GM23338 (cell line): ENCODE measurements at regions not wholly inside any gene's neighbourhood (a gene's known extent, or its start where the extent isn't known, plus 50 kb on each side); places are given as distances from the start of the nearest gene placed in this dataset.

ENCODE experiments used
- ATAC-seq: fragments of 200-7000 bp; cut with Tn5 transposase; 3 replicates; pipeline ENCODE4 v1.9.1; 2020
- DNase-seq: peaks from one replicate; pipeline ENCODE4 v3.0.0-alpha.2; 2015; ENCODE audit warnings: low spot score
- H2AFZ ChIP-seq: fragments of 200-600 bp; sonication (generic); 2 replicates; pipeline ENCODE4 v1.8.0; 2016; ENCODE audit warnings: antibody characterized with exemption, mild to moderate bottlenecking, moderate library complexity
- H3F3A ChIP-seq: fragments of 200-600 bp; sonication (generic); replicated peaks from 2 replicates; pipeline ENCODE4 v1.8.0; 2017; ENCODE audit warnings: antibody characterized with exemption, mixed run types, low read depth
- H3K27ac ChIP-seq: fragments of 200-600 bp; sonication (generic); 2 replicates; pipeline ENCODE4 v1.6.1; 2016; ENCODE audit warnings: low read depth
- H3K27me3 ChIP-seq: fragments of 200-600 bp; sonication (generic); 2 replicates; pipeline ENCODE4 v1.8.0; 2016; ENCODE audit warnings: mild to moderate bottlenecking, mixed run types, moderate library complexity; ENCODE audit not compliant: insufficient read depth
- H3K36me3 ChIP-seq: fragments of 200-600 bp; sonication (generic); 2 replicates; pipeline ENCODE4 v1.8.0; 2016; ENCODE audit warnings: mild to moderate bottlenecking; ENCODE audit not compliant: insufficient read depth
- H3K4me1 ChIP-seq: fragments of 200-600 bp; sonication (generic); 2 replicates; pipeline ENCODE4 v1.8.0; 2016; ENCODE audit warnings: mild to moderate bottlenecking, moderate library complexity; ENCODE audit not compliant: insufficient read depth
- H3K4me2 ChIP-seq: fragments of 200-600 bp; sonication (generic); 2 replicates; pipeline ENCODE4 v1.7.1; 2017; ENCODE audit warnings: mixed run types
- H3K4me3 ChIP-seq: fragments of 200-600 bp; sonication (generic); 2 replicates; pipeline ENCODE4 v1.6.1; 2016; ENCODE audit warnings: mixed run types
- H3K79me2 ChIP-seq: fragments of 200-600 bp; sonication (generic); replicated peaks from 2 replicates; pipeline ENCODE4 v1.8.0; 2017; ENCODE audit warnings: mild to moderate bottlenecking; ENCODE audit not compliant: insufficient read depth
- H3K9me2 ChIP-seq: fragments of 200-600 bp; sonication (generic); 2 replicates; pipeline ENCODE4 v1.8.0; 2017; ENCODE audit not compliant: insufficient read depth
- H4K20me1 ChIP-seq: fragments of 200-600 bp; sonication (generic); replicated peaks from 2 replicates; pipeline ENCODE4 v1.8.0; 2017; ENCODE audit warnings: mild to moderate bottlenecking; ENCODE audit not compliant: insufficient read depth
- H3K27ac Mint-ChIP-seq: 2 replicates; pipeline ENCODE4 v1.8.0; 2020; ENCODE audit warnings: inconsistent platforms, mild to moderate bottlenecking, moderate library complexity, mixed read lengths
- H3K27me3 Mint-ChIP-seq: 3 replicates; pipeline ENCODE4 v1.8.0; 2022; ENCODE audit warnings: low read depth, mild to moderate bottlenecking, moderate library complexity, mixed read lengths, inconsistent platforms; ENCODE audit not compliant: insufficient read depth, poor library complexity
- H3K36me3 Mint-ChIP-seq: 3 replicates; pipeline ENCODE4 v1.8.0; 2021; ENCODE audit warnings: low read depth, mild to moderate bottlenecking, inconsistent platforms, moderate library complexity, mixed read lengths
- H3K4me1 Mint-ChIP-seq: 3 replicates; pipeline ENCODE4 v1.8.0; 2020; ENCODE audit warnings: mild to moderate bottlenecking, inconsistent platforms, mixed read lengths
- H3K4me3 Mint-ChIP-seq: 3 replicates; pipeline ENCODE4 v1.8.0; 2021; ENCODE audit warnings: moderate library complexity, mild to moderate bottlenecking, inconsistent platforms, mixed read lengths
- H3K9me3 Mint-ChIP-seq: 3 replicates; pipeline ENCODE4 v1.8.0; 2020; ENCODE audit warnings: moderate library complexity, mild to moderate bottlenecking, inconsistent platforms, mixed read lengths
- EZH2phosphoT487 ChIP-seq: fragments of 200-600 bp; sonication (generic); IDR thresholded peaks from one replicate; pipeline ENCODE4 v1.8.1; 2018; ENCODE audit warnings: antibody characterized with exemption; ENCODE audit not compliant: unreplicated experiment
- JUNB ChIP-seq: IDR thresholded peaks from one replicate; pipeline ENCODE4 v1.6.1; 2016; ENCODE audit warnings: antibody characterized with exemption; ENCODE audit not compliant: unreplicated experiment
- NANOG ChIP-seq: IDR thresholded peaks from 2 replicates; pipeline ENCODE4 v1.6.1; 2016; ENCODE audit warnings: antibody characterized with exemption, borderline replicate concordance
- POLR2AphosphoS5 ChIP-seq: IDR thresholded peaks from 2 replicates; pipeline ENCODE4 v1.6.1; 2016; ENCODE audit warnings: antibody characterized with exemption, low read depth
- ZNF114 ChIP-seq: fragments of 250-450 bp; sonication (Bioruptor Pico); IDR thresholded peaks from 2 replicates; pipeline ENCODE4 v1.5.0; 2020; ENCODE audit warnings: mild to moderate bottlenecking, moderate library complexity
- ZNF331 ChIP-seq: fragments of 250-450 bp; sonication (Bioruptor Pico); IDR thresholded peaks from 2 replicates; pipeline ENCODE4 v1.5.0; 2020; ENCODE audit warnings: low read depth, mild to moderate bottlenecking, moderate library complexity
- TF ChIP-seq, protein P1 (sequence below): IDR thresholded peaks from one replicate; pipeline ENCODE4 v1.6.1; 2018; ENCODE audit warnings: antibody characterized with exemption; ENCODE audit not compliant: unreplicated experiment
- TF ChIP-seq, protein P2 (sequence below), 2 experiments: fragments of 200-600 bp in 1 of 2; sonication (generic) in 1 of 2; conservative IDR thresholded peaks; 2 replicates each; pipeline versions ENCODE4 v1.5.1 to v1.6.1; 2016 to 2017; ENCODE audit warnings: antibody characterized with exemption in 2 of 2, low read depth in 2 of 2, mild to moderate bottlenecking in 2 of 2, moderate library complexity in 1 of 2
- TF ChIP-seq, protein P3 (sequence below): fragments of 250-450 bp; sonication (Bioruptor Pico); IDR thresholded peaks from 2 replicates; pipeline ENCODE4 v1.5.0; 2020; ENCODE audit warnings: mild to moderate bottlenecking, moderate library complexity

DNA sequence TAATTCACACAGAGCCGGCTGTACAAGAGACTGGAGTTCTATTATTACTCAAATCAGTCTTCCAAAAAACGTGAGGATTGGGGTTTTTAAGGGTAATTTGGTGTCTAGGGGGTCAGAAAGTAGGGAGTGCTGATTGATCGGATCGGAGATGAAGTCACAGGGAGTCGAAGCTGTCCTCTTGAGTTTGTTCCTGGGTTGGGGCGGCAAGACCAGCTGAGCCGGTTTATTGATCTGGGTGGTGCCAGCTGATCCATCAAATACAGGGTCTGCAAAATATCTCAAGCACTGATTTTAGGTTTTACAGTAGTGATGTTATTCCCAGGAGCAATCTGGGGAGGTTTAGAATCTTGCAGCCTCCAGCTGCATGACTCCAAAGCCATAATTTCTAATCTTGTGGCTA is 262.7 kb downstream of the KCNRG start (continued):
- TF ChIP-seq ZNF114 (no peak), JUNB (no peak), NANOG (no peak), POLR2AphosphoS5 (no peak), EZH2phosphoT487 (no peak)
- TF ChIP-seq, protein P1, sequence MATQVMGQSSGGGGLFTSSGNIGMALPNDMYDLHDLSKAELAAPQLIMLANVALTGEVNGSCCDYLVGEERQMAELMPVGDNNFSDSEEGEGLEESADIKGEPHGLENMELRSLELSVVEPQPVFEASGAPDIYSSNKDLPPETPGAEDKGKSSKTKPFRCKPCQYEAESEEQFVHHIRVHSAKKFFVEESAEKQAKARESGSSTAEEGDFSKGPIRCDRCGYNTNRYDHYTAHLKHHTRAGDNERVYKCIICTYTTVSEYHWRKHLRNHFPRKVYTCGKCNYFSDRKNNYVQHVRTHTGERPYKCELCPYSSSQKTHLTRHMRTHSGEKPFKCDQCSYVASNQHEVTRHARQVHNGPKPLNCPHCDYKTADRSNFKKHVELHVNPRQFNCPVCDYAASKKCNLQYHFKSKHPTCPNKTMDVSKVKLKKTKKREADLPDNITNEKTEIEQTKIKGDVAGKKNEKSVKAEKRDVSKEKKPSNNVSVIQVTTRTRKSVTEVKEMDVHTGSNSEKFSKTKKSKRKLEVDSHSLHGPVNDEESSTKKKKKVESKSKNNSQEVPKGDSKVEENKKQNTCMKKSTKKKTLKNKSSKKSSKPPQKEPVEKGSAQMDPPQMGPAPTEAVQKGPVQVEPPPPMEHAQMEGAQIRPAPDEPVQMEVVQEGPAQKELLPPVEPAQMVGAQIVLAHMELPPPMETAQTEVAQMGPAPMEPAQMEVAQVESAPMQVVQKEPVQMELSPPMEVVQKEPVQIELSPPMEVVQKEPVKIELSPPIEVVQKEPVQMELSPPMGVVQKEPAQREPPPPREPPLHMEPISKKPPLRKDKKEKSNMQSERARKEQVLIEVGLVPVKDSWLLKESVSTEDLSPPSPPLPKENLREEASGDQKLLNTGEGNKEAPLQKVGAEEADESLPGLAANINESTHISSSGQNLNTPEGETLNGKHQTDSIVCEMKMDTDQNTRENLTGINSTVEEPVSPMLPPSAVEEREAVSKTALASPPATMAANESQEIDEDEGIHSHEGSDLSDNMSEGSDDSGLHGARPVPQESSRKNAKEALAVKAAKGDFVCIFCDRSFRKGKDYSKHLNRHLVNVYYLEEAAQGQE, result no peak

- H3K27ac Mint-ChIP-seq, result no peak overlapping the region
- peaks cover 8% of the 10 kb centered on the region; the same call in 1 of the 3 replicates for H3K9me3 Mint-ChIP-seq
- H3K4me2 ChIP-seq, result no peak overlapping the region
- H2AFZ ChIP-seq, result no peak overlapping the region
- H3K27ac ChIP-seq, result no peak overlapping the region
- H3K4me1 ChIP-seq, result peaks cover 43% of the 10 kb centered on the region
- H3K9me2 ChIP-seq, result 0 out of 2 replicates have a peak, but pooled peaks cover 2% of the 10 kb centered on the region
- no peaks in the 10 kb centered on the region for H3F3A ChIP-seq
- DNase-seq (no peak), ATAC-seq (no peak)
- no peaks in the 10 kb centered on the region for H4K20me1 ChIP-seq
- H3K36me3 ChIP-seq, result no peaks in the 10 kb centered on the region
- no peaks in the 10 kb centered on the region for H3K79me2 ChIP-seq
- H3K4me3 Mint-ChIP-seq, result no peak overlapping the region
- no peak overlapping the region for H3K4me3 ChIP-seq
- H3K4me1 Mint-ChIP-seq, result peaks cover 62% of the 10 kb centered on the region
- H3K27me3 ChIP-seq, result no peaks in the 10 kb centered on the region
- peaks cover 8% of the 10 kb centered on the region; the same call in 2 of the 3 replicates for H3K36me3 Mint-ChIP-seq
- H3K27me3 Mint-ChIP-seq, result peaks cover 3% of the 10 kb centered on the region
- no peak for TF ChIP-seq ZNF331 (CRISPR knock-in tag)
- TF ChIP-seq, protein P1, result no peak
- TF ChIP-seq, protein P2, sequence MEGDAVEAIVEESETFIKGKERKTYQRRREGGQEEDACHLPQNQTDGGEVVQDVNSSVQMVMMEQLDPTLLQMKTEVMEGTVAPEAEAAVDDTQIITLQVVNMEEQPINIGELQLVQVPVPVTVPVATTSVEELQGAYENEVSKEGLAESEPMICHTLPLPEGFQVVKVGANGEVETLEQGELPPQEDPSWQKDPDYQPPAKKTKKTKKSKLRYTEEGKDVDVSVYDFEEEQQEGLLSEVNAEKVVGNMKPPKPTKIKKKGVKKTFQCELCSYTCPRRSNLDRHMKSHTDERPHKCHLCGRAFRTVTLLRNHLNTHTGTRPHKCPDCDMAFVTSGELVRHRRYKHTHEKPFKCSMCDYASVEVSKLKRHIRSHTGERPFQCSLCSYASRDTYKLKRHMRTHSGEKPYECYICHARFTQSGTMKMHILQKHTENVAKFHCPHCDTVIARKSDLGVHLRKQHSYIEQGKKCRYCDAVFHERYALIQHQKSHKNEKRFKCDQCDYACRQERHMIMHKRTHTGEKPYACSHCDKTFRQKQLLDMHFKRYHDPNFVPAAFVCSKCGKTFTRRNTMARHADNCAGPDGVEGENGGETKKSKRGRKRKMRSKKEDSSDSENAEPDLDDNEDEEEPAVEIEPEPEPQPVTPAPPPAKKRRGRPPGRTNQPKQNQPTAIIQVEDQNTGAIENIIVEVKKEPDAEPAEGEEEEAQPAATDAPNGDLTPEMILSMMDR (conservative IDR thresholded peaks at IDR 0.05; ENCODE audit: low read depth in 2 of 2), result no peak
- TF ChIP-seq, protein P3, sequence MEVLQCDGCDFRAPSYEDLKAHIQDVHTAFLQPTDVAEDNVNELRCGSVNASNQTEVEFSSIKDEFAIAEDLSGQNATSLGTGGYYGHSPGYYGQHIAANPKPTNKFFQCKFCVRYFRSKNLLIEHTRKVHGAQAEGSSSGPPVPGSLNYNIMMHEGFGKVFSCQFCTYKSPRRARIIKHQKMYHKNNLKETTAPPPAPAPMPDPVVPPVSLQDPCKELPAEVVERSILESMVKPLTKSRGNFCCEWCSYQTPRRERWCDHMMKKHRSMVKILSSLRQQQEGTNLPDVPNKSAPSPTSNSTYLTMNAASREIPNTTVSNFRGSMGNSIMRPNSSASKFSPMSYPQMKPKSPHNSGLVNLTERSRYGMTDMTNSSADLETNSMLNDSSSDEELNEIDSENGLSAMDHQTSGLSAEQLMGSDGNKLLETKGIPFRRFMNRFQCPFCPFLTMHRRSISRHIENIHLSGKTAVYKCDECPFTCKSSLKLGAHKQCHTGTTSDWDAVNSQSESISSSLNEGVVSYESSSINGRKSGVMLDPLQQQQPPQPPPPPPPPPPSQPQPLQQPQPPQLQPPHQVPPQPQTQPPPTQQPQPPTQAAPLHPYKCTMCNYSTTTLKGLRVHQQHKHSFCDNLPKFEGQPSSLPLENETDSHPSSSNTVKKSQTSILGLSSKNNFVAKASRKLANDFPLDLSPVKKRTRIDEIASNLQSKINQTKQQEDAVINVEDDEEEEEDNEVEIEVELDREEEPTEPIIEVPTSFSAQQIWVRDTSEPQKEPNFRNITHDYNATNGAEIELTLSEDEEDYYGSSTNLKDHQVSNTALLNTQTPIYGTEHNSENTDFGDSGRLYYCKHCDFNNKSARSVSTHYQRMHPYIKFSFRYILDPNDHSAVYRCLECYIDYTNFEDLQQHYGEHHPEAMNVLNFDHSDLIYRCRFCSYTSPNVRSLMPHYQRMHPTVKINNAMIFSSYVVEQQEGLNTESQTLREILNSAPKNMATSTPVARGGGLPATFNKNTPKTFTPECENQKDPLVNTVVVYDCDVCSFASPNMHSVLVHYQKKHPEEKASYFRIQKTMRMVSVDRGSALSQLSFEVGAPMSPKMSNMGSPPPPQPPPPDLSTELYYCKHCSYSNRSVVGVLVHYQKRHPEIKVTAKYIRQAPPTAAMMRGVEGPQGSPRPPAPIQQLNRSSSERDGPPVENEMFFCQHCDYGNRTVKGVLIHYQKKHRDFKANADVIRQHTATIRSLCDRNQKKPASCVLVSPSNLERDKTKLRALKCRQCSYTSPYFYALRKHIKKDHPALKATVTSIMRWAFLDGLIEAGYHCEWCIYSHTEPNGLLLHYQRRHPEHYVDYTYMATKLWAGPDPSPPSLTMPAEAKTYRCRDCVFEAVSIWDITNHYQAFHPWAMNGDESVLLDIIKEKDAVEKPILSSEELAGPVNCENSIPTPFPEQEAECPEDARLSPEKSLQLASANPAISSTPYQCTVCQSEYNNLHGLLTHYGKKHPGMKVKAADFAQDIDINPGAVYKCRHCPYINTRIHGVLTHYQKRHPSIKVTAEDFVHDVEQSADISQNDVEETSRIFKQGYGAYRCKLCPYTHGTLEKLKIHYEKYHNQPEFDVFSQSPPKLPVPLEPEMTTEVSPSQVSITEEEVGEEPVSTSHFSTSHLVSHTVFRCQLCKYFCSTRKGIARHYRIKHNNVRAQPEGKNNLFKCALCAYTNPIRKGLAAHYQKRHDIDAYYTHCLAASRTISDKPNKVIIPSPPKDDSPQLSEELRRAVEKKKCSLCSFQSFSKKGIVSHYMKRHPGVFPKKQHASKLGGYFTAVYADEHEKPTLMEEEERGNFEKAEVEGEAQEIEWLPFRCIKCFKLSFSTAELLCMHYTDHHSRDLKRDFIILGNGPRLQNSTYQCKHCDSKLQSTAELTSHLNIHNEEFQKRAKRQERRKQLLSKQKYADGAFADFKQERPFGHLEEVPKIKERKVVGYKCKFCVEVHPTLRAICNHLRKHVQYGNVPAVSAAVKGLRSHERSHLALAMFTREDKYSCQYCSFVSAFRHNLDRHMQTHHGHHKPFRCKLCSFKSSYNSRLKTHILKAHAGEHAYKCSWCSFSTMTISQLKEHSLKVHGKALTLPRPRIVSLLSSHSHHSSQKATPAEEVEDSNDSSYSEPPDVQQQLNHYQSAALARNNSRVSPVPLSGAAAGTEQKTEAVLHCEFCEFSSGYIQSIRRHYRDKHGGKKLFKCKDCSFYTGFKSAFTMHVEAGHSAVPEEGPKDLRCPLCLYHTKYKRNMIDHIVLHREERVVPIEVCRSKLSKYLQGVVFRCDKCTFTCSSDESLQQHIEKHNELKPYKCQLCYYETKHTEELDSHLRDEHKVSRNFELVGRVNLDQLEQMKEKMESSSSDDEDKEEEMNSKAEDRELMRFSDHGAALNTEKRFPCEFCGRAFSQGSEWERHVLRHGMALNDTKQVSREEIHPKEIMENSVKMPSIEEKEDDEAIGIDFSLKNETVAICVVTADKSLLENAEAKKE, result no peak
Measured at GRCh38 chr13:50280441-50280937, 265.2 kb downstream of the KCNRG start.
